ENCODE measurements at regions not wholly inside any gene's neighbourhood (a gene's known extent, or its start where the extent isn't known, plus 50 kb on each side); places are given as distances from the start of the nearest gene placed in this dataset.

GRCh38 chr12:118709946-118710345 is 271.4 kb upstream of the SRRM4 start:
- Mint-ChIP-seq H3K27ac (no peak overlapping the region), H3K9me3 (peaks cover 25% of the 10 kb centered on the region), H3K4me1 (ENCODE audit: low read depth in 2 of 2) (no peaks in the 10 kb centered on the region), H3K4me3 (no peak overlapping the region), H3K27me3 (no peaks in the 10 kb centered on the region), H3K36me3 (no peaks in the 10 kb centered on the region)
- no peak for DNase-seq (ENCODE audit: low spot score)
- no peak for ATAC-seq

DNA sequence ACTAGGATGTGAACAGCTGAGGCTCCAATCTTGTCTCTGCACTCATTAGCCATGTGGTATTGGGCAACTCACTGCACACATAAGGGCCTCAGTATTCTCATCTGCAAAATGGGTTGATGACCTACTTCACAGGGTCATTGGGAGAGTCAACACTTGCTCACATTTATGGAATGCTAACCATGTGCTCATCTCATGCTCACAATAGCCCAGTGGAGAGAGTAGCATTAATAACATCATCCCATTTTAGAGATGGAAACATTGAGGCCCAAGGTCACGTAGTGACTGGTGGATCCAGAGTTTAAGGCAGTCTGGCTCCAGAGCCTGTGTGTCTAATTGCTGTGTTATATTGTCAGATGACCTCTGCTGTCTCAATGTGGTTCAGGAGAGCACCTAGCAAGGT is 270.2 kb upstream of the SRRM4 start:
- no peaks in the 10 kb centered on the region for H3K4me1 Mint-ChIP-seq (ENCODE audit: low read depth in 2 of 2)
- ATAC-seq: no peak
- no peak for DNase-seq (ENCODE audit: low spot score)

DNA sequence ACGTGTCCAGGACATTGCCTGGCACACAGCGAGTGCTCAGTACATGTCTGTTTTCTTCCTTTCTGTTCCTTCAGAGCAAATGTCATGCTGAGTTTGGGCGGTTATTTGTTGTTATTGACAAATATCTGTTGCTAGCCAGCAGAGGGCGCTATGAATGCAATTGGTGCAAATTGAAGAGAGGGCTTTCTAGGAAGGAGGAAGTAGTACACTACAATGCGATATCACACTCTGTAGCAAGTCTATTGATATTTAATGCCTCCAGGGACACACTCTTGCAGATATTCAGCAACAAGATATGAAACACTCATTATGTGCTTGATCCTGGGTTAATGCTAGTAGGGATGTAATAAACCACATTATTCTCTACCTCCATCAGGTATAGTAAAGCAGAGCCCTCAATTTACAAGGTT is 267.3 kb upstream of the SRRM4 start:
- Mint-ChIP-seq H3K4me3 (no peak overlapping the region), H3K4me1 (ENCODE audit: low read depth in 2 of 2) (no peaks in the 10 kb centered on the region), H3K36me3 (no peaks in the 10 kb centered on the region), H3K9me3 (peaks cover 4% of the 10 kb centered on the region), H3K27ac (no peak overlapping the region), H3K27me3 (no peaks in the 10 kb centered on the region)
- ATAC-seq (no peak), DNase-seq (ENCODE audit: low spot score) (no peak)

More for the DNA sequence above, 270.2 kb upstream of the SRRM4 start:
- Mint-ChIP-seq H3K27me3 (no peaks in the 10 kb centered on the region), H3K4me3 (no peak overlapping the region), H3K9me3 (peaks cover 21% of the 10 kb centered on the region), H3K36me3 (no peaks in the 10 kb centered on the region), H3K27ac (no peak overlapping the region)

DNA sequence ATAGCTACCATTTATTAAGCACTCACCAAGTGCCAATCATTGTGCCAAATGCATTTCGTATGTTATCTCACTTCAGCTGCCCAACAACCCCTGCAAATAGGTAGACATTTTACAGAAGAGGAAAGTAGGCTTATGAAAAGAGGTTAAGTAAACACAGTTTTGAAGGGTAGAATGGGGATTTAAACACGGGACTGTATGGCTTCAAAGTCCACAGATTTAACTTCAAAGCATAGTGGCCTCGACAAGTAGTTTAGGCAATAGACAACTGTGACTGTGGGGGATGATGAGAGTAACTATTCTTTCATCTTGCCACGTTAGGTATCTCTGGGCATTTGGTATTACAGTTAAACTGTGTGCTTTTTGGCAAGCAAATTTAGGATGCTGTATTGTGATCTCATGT is 266.8 kb upstream of the SRRM4 start:
- no peak overlapping the region for H3K27ac Mint-ChIP-seq
- H3K36me3 Mint-ChIP-seq: no peaks in the 10 kb centered on the region
- no peak for ATAC-seq
- H3K27me3 Mint-ChIP-seq: no peaks in the 10 kb centered on the region
- H3K9me3 Mint-ChIP-seq: peaks cover 4% of the 10 kb centered on the region
- no peak overlapping the region for H3K4me3 Mint-ChIP-seq
- no peaks in the 10 kb centered on the region for H3K4me1 Mint-ChIP-seq (ENCODE audit: low read depth in 2 of 2)
- DNase-seq (ENCODE audit: low spot score): no peak

DNA sequence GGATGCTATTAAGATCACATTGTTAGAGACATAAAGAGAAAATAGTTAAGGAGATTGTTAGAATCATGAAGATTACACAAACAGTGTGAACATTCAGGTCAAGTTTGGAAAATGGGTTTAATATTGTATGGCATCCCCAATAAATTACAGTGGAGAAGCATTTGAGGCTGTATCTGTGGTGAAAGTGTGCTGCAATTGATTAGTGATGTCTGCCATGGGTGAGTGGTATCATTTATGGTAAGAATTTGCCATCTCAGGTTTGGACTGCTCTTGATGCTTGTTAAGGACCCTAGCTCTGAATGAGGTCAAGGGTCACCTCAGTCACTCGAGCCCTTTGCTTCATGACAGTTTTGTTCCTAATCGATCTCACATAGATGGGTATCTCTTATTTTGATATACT is 265.7 kb upstream of the SRRM4 start:
- peaks cover 1% of the 10 kb centered on the region for H3K9me3 Mint-ChIP-seq
- no peak for DNase-seq (ENCODE audit: low spot score)
- H3K36me3 Mint-ChIP-seq: no peaks in the 10 kb centered on the region
- H3K27me3 Mint-ChIP-seq: no peaks in the 10 kb centered on the region
- H3K4me3 Mint-ChIP-seq: no peak overlapping the region
- no peak for ATAC-seq
- no peak overlapping the region for H3K27ac Mint-ChIP-seq
- H3K4me1 Mint-ChIP-seq (ENCODE audit: low read depth in 2 of 2): no peaks in the 10 kb centered on the region

GRCh38 chr12:118727196-118727978 is 254.0 kb upstream of the SRRM4 start:
- ATAC-seq: no peak
- Mint-ChIP-seq H3K4me3 (no peak overlapping the region), H3K4me1 (ENCODE audit: low read depth in 2 of 2) (no peaks in the 10 kb centered on the region), H3K27ac (no peak overlapping the region), H3K27me3 (peaks cover 2 to 7% of the 10 kb centered on the region in 2 donors), H3K9me3 (no peaks in the 10 kb centered on the region), H3K36me3 (no peaks in the 10 kb centered on the region)
- DNase-seq (ENCODE audit: low spot score): no peak

DNA sequence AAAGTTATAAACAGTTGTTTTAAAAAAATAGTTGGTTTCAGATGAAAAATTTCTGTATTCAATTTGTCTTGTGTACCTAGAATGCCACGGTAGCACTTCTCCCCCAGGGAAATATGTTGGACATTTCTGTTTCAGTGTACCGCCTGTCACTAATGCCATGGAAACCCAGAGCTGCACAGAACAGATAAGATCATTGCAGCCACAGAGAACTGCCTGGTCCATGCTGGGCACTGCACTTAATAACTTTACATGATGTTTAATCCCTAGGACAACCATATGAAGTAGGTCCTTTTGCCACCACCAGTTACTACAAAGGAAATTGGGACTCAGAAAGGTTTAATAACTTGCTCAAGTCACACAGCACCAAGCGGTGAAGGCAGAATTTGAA is 253.4 kb upstream of the SRRM4 start:
- DNase-seq (ENCODE audit: low spot score) (no peak), ATAC-seq (no peak)
- H3K4me1 Mint-ChIP-seq (ENCODE audit: low read depth in 2 of 2): no peaks in the 10 kb centered on the region
- H3K27ac Mint-ChIP-seq: no peak overlapping the region
- no peak overlapping the region for H3K4me3 Mint-ChIP-seq
- H3K9me3 Mint-ChIP-seq: no peaks in the 10 kb centered on the region
- H3K27me3 Mint-ChIP-seq: peaks cover 1 to 2% of the 10 kb centered on the region in 2 donors
- H3K36me3 Mint-ChIP-seq: no peaks in the 10 kb centered on the region

DNA sequence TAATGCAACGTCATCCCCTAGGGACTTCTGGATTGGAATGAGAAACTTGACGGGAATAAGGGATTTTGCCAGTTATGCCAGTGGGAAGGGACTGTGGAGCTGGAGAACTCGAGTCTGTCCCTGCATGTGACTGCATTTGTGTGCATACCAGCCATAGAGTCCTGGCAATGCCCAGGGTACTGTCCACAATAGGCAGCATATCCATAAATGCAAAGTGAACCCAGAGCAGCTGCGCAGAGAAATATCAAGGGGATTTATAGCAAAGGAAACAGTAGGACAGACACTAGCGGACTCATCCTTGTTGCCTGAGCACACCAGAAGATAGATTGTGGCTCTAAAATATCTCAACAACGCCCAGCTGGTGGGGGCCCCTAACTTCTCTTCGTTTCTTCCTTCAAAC is 247.1 kb upstream of the SRRM4 start:
- no peak overlapping the region for H3K27ac Mint-ChIP-seq
- H3K36me3 Mint-ChIP-seq: no peaks in the 10 kb centered on the region
- no peak overlapping the region for H3K4me3 Mint-ChIP-seq
- DNase-seq (ENCODE audit: low spot score) (no peak), ATAC-seq (no peak)
- no peaks in the 10 kb centered on the region for H3K4me1 Mint-ChIP-seq (ENCODE audit: low read depth in 2 of 2)
- no peaks in the 10 kb centered on the region for H3K9me3 Mint-ChIP-seq
- no peaks in the 10 kb centered on the region for H3K27me3 Mint-ChIP-seq

DNA sequence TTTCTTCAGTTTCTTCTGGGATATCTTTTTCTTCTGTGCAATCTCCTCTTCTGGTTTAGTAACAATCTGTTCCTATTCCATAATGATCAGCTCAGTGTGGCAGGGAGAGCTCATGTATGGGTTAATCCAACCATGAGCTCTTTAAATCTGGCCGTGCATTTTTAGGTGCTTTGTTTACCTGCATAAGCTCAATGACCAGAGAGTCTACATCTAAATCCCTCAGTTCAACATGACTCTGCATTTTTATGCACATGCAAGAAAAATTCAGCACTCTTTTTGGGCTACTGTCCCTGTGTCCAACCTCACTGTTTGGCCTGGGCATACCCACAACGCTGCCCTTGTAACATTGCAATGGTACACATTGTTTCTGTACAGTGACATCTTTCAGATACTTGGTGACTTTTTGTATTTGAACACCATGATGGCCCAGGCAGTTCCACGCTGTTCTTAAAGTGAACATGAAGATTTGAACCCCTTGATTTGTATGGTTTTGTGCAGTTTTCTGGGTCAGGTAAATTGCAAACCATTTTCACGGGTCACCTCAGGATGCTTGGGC is 243.3 kb upstream of the SRRM4 start:
- Mint-ChIP-seq H3K9me3 (no peaks in the 10 kb centered on the region), H3K4me1 (ENCODE audit: low read depth in 2 of 2) (no peaks in the 10 kb centered on the region), H3K4me3 (no peak overlapping the region), H3K27me3 (peaks cover 0 to 10% of the 10 kb centered on the region in 2 donors), H3K36me3 (no peaks in the 10 kb centered on the region), H3K27ac (no peak overlapping the region)
- DNase-seq (ENCODE audit: low spot score) (no peak), ATAC-seq (no peak)

DNA sequence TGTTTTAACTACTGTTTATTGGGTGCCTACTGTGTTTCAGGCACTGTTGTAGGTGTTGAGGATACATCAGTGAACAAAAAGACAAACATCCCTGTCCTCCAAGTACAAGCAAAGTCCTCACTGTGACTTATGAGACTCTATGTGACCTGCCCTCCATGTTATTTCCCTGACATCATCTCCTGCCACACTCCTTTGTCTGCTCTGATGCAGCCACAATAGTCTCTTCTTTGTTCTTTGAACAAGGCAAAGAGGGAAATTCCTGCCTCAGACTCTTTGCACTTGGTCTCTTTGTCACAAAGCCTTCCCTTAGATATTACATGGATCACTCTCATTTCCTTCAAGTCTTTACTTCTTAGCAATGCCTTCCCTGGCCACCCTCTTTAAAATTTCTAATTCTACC is 240.1 kb upstream of the SRRM4 start:
- Mint-ChIP-seq H3K27ac (no peak overlapping the region), H3K36me3 (no peaks in the 10 kb centered on the region), H3K4me1 (ENCODE audit: low read depth in 2 of 2) (peaks cover 0 to 4% of the 10 kb centered on the region in 2 donors), H3K9me3 (peaks cover 4% of the 10 kb centered on the region), H3K4me3 (no peak overlapping the region), H3K27me3 (peaks cover 0 to 24% of the 10 kb centered on the region in 2 donors)
- DNase-seq (ENCODE audit: low spot score) (no peak), ATAC-seq (no peak)

DNA sequence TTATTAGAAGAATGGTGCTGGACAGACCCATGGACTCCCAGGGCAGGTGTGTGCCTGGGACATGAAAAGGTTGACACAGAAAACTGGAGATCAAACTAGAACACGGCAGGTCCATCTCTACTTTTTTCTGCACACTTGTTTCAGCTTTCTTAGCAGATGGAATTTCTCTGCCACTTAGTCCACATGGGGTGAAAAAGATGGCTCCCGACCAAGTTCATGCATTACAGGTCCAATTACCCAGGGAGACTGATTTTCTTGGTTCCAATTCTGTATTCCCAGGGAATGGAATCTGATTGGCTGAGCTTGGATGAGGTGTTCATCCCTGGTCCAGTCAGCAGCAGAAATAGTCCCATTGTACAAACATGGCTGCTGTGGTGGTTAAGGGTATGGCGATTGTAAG is 238.9 kb upstream of the SRRM4 start:
- Mint-ChIP-seq H3K36me3 (no peaks in the 10 kb centered on the region), H3K4me1 (ENCODE audit: low read depth in 2 of 2) (peaks cover 0 to 4% of the 10 kb centered on the region in 2 donors), H3K27me3 (peaks cover 0 to 24% of the 10 kb centered on the region in 2 donors), H3K9me3 (peaks cover 4% of the 10 kb centered on the region), H3K4me3 (no peak overlapping the region), H3K27ac (no peak overlapping the region)
- DNase-seq (ENCODE audit: low spot score) (no peak), ATAC-seq (no peak)

- peaks cover 4% of the 10 kb centered on the region for H3K9me3 Mint-ChIP-seq
- no peak overlapping the region for H3K27ac Mint-ChIP-seq
- no peak overlapping the region for H3K4me3 Mint-ChIP-seq
- ATAC-seq (no peak), DNase-seq (ENCODE audit: low spot score) (no peak)
- peaks cover 0 to 24% of the 10 kb centered on the region in 2 donors for H3K27me3 Mint-ChIP-seq
- peaks cover 0 to 4% of the 10 kb centered on the region in 2 donors for H3K4me1 Mint-ChIP-seq (ENCODE audit: low read depth in 2 of 2)
- H3K36me3 Mint-ChIP-seq: no peaks in the 10 kb centered on the region
These were observed 237.2 kb upstream of the SRRM4 start for GRCh38 chr12:118743896-118744700.

GRCh38 chr12:118746176-118746575 is 235.2 kb upstream of the SRRM4 start:
- ATAC-seq (no peak), DNase-seq (ENCODE audit: low spot score) (no peak)
- Mint-ChIP-seq H3K36me3 (no peaks in the 10 kb centered on the region), H3K4me1 (ENCODE audit: low read depth in 2 of 2) (peaks cover 0 to 4% of the 10 kb centered on the region in 2 donors), H3K27me3 (peaks cover 0 to 21% of the 10 kb centered on the region in 2 donors), H3K9me3 (peaks cover 5% of the 10 kb centered on the region), H3K4me3 (no peak overlapping the region), H3K27ac (no peak overlapping the region)

- ATAC-seq: no peak
- no peak for DNase-seq (ENCODE audit: low spot score)
- Mint-ChIP-seq H3K9me3 (peaks cover 8% of the 10 kb centered on the region), H3K27me3 (peaks cover 0 to 14% of the 10 kb centered on the region in 2 donors), H3K36me3 (no peaks in the 10 kb centered on the region), H3K4me1 (ENCODE audit: low read depth in 2 of 2) (peaks cover 0 to 4% of the 10 kb centered on the region in 2 donors), H3K4me3 (no peak overlapping the region), H3K27ac (no peak overlapping the region)
These were observed 234.4 kb upstream of the SRRM4 start for GRCh38 chr12:118746960-118747359.

Data from natural killer cell treated with Interleukin-12 subunit alpha and Interleukin-12 subunit beta and Interleukin-15 and Interleukin-18, amount 100 ng/mL, for 72 hours (primary cell).